GM18517 (cell line): ENCODE measurements at regions not wholly inside any gene's neighbourhood (a gene's known extent, or its start where the extent isn't known, plus 50 kb on each side); places are given as distances from the start of the nearest gene placed in this dataset.
"Not testable (repeated sequence)": the region's sequence is repeated elsewhere in the genome, so short reads cannot be mapped to it uniquely, and the experiment has no call there.

Source experiments
- ATAC-seq: cut with Tn5 transposase; IDR thresholded peaks from one replicate; pipeline ENCODE4 v1.9.1; 2021; ENCODE audit warnings: mild to moderate bottlenecking, moderate library complexity; ENCODE audit not compliant: unreplicated experiment

GRCh38 chr12:44457465-44457864 lies 418.6 kb downstream of the NELL2 start:
- ATAC-seq, result no peak

- ATAC-seq, result not testable (repeated sequence)
Observed at GRCh38 chr12:44454959-44455358, 421.2 kb downstream of the NELL2 start.

- no peak for ATAC-seq
Observed at GRCh38 chr12:44446181-44446580, 429.9 kb downstream of the NELL2 start.

GRCh38 chr12:44441155-44441554 lies 435.0 kb downstream of the NELL2 start:
- peak; percentile 64 for ATAC-seq
